GM23338 (cell line): ENCODE measurements at regions not wholly inside any gene's neighbourhood (a gene's known extent, or its start where the extent isn't known, plus 50 kb on each side); places are given as distances from the start of the nearest gene placed in this dataset.

Experiments used
- ATAC-seq: fragments of 200-7000 bp; cut with Tn5 transposase; 3 replicates; pipeline ENCODE4 v1.9.1; 2020
- DNase-seq: peaks from one replicate; pipeline ENCODE4 v3.0.0-alpha.2; 2015; ENCODE audit warnings: low spot score
- H2AFZ ChIP-seq: fragments of 200-600 bp; sonication (generic); 2 replicates; pipeline ENCODE4 v1.8.0; 2016; ENCODE audit warnings: antibody characterized with exemption, mild to moderate bottlenecking, moderate library complexity
- H3F3A ChIP-seq: fragments of 200-600 bp; sonication (generic); replicated peaks from 2 replicates; pipeline ENCODE4 v1.8.0; 2017; ENCODE audit warnings: antibody characterized with exemption, mixed run types, low read depth
- H3K27ac ChIP-seq: fragments of 200-600 bp; sonication (generic); 2 replicates; pipeline ENCODE4 v1.6.1; 2016; ENCODE audit warnings: low read depth
- H3K27me3 ChIP-seq: fragments of 200-600 bp; sonication (generic); 2 replicates; pipeline ENCODE4 v1.8.0; 2016; ENCODE audit warnings: mild to moderate bottlenecking, mixed run types, moderate library complexity; ENCODE audit not compliant: insufficient read depth
- H3K36me3 ChIP-seq: fragments of 200-600 bp; sonication (generic); 2 replicates; pipeline ENCODE4 v1.8.0; 2016; ENCODE audit warnings: mild to moderate bottlenecking; ENCODE audit not compliant: insufficient read depth
- H3K4me1 ChIP-seq: fragments of 200-600 bp; sonication (generic); 2 replicates; pipeline ENCODE4 v1.8.0; 2016; ENCODE audit warnings: mild to moderate bottlenecking, moderate library complexity; ENCODE audit not compliant: insufficient read depth
- H3K4me2 ChIP-seq: fragments of 200-600 bp; sonication (generic); 2 replicates; pipeline ENCODE4 v1.7.1; 2017; ENCODE audit warnings: mixed run types
- H3K4me3 ChIP-seq: fragments of 200-600 bp; sonication (generic); 2 replicates; pipeline ENCODE4 v1.6.1; 2016; ENCODE audit warnings: mixed run types
- H3K79me2 ChIP-seq: fragments of 200-600 bp; sonication (generic); replicated peaks from 2 replicates; pipeline ENCODE4 v1.8.0; 2017; ENCODE audit warnings: mild to moderate bottlenecking; ENCODE audit not compliant: insufficient read depth
- H3K9me2 ChIP-seq: fragments of 200-600 bp; sonication (generic); 2 replicates; pipeline ENCODE4 v1.8.0; 2017; ENCODE audit not compliant: insufficient read depth
- H4K20me1 ChIP-seq: fragments of 200-600 bp; sonication (generic); replicated peaks from 2 replicates; pipeline ENCODE4 v1.8.0; 2017; ENCODE audit warnings: mild to moderate bottlenecking; ENCODE audit not compliant: insufficient read depth
- H3K27ac Mint-ChIP-seq: 2 replicates; pipeline ENCODE4 v1.8.0; 2020; ENCODE audit warnings: inconsistent platforms, mild to moderate bottlenecking, moderate library complexity, mixed read lengths
- H3K27me3 Mint-ChIP-seq: 3 replicates; pipeline ENCODE4 v1.8.0; 2022; ENCODE audit warnings: low read depth, mild to moderate bottlenecking, moderate library complexity, mixed read lengths, inconsistent platforms; ENCODE audit not compliant: insufficient read depth, poor library complexity
- H3K36me3 Mint-ChIP-seq: 3 replicates; pipeline ENCODE4 v1.8.0; 2021; ENCODE audit warnings: low read depth, mild to moderate bottlenecking, inconsistent platforms, moderate library complexity, mixed read lengths
- H3K4me1 Mint-ChIP-seq: 3 replicates; pipeline ENCODE4 v1.8.0; 2020; ENCODE audit warnings: mild to moderate bottlenecking, inconsistent platforms, mixed read lengths
- H3K4me3 Mint-ChIP-seq: 3 replicates; pipeline ENCODE4 v1.8.0; 2021; ENCODE audit warnings: moderate library complexity, mild to moderate bottlenecking, inconsistent platforms, mixed read lengths
- H3K9me3 Mint-ChIP-seq: 3 replicates; pipeline ENCODE4 v1.8.0; 2020; ENCODE audit warnings: moderate library complexity, mild to moderate bottlenecking, inconsistent platforms, mixed read lengths
- CREB1 ChIP-seq: fragments of 250-450 bp; sonication (Bioruptor Pico); IDR thresholded peaks from 2 replicates; pipeline ENCODE4 v1.5.0; 2020; ENCODE audit warnings: low read depth, mild to moderate bottlenecking, moderate library complexity
- EZH2 ChIP-seq: fragments of 200-600 bp; sonication (generic); IDR thresholded peaks from one replicate; pipeline ENCODE4 v1.8.0; 2017; ENCODE audit warnings: antibody characterized with exemption, mild to moderate bottlenecking, low read depth; ENCODE audit not compliant: unreplicated experiment
- EZH2phosphoT487 ChIP-seq: fragments of 200-600 bp; sonication (generic); IDR thresholded peaks from one replicate; pipeline ENCODE4 v1.8.1; 2018; ENCODE audit warnings: antibody characterized with exemption; ENCODE audit not compliant: unreplicated experiment
- JUNB ChIP-seq: IDR thresholded peaks from one replicate; pipeline ENCODE4 v1.6.1; 2016; ENCODE audit warnings: antibody characterized with exemption; ENCODE audit not compliant: unreplicated experiment
- NANOG ChIP-seq: IDR thresholded peaks from 2 replicates; pipeline ENCODE4 v1.6.1; 2016; ENCODE audit warnings: antibody characterized with exemption, borderline replicate concordance
- POLR2AphosphoS5 ChIP-seq: IDR thresholded peaks from 2 replicates; pipeline ENCODE4 v1.6.1; 2016; ENCODE audit warnings: antibody characterized with exemption, low read depth
- STAT1 ChIP-seq: IDR thresholded peaks from one replicate; pipeline ENCODE4 v1.6.1; 2016; ENCODE audit warnings: antibody characterized with exemption; ENCODE audit not compliant: unreplicated experiment
- ZNF114 ChIP-seq: fragments of 250-450 bp; sonication (Bioruptor Pico); IDR thresholded peaks from 2 replicates; pipeline ENCODE4 v1.5.0; 2020; ENCODE audit warnings: mild to moderate bottlenecking, moderate library complexity
- ZNF331 ChIP-seq: fragments of 250-450 bp; sonication (Bioruptor Pico); IDR thresholded peaks from 2 replicates; pipeline ENCODE4 v1.5.0; 2020; ENCODE audit warnings: low read depth, mild to moderate bottlenecking, moderate library complexity
- ZNF462 ChIP-seq: fragments of 250-450 bp; sonication (Bioruptor Pico); IDR thresholded peaks from 2 replicates; pipeline ENCODE4 v1.5.0; 2020; ENCODE audit warnings: mild to moderate bottlenecking, moderate library complexity
- TF ChIP-seq, protein P1 (sequence below): IDR thresholded peaks from 2 replicates; pipeline ENCODE4 v1.6.1; 2016; ENCODE audit warnings: antibody characterized with exemption
- TF ChIP-seq, protein P2 (sequence below): IDR thresholded peaks from one replicate; pipeline ENCODE4 v1.6.1; 2018; ENCODE audit warnings: antibody characterized with exemption; ENCODE audit not compliant: unreplicated experiment
- TF ChIP-seq, protein P3 (sequence below), 2 experiments: fragments of 200-600 bp in 1 of 2; sonication (generic) in 1 of 2; conservative IDR thresholded peaks; 2 replicates each; pipeline versions ENCODE4 v1.5.1 to v1.6.1; 2016 to 2017; ENCODE audit warnings: antibody characterized with exemption in 2 of 2, low read depth in 2 of 2, mild to moderate bottlenecking in 2 of 2, moderate library complexity in 1 of 2

DNA sequence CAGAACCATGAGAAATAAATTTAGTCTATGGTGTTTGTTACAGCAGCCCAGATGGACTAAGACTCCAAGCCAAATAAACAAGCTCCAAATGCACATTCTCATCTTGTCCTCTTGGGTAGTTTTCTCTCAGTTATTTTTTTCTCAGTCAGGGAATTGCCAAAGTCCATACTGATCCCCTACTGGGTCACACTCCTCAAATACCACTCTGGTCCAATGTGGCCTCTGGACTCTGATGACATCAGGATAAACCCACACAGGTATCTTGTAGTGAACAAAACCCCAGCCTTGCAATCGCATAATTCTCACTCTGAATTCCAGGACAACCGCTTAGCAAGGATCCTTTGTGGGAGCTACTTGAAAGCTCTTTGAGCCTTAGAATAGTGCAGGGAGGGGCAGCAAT lies 248.4 kb upstream of the JUN start:
- Mint-ChIP-seq H3K4me1 (no peaks in the 10 kb centered on the region), H3K36me3 (peaks cover 2% of the 10 kb centered on the region; the same call in 1 of the 3 replicates), H3K9me3 (no peaks in the 10 kb centered on the region; the same call in 2 of the 3 replicates), H3K27ac (no peak overlapping the region), H3K4me3 (no peak overlapping the region), H3K27me3 (no peaks in the 10 kb centered on the region)
- no peak for DNase-seq
- Histone ChIP-seq H3K27me3 (no peaks in the 10 kb centered on the region), H3K79me2 (no peaks in the 10 kb centered on the region), H3K36me3 (no peaks in the 10 kb centered on the region), H3F3A (no peaks in the 10 kb centered on the region), H3K4me1 (no peaks in the 10 kb centered on the region), H4K20me1 (no peaks in the 10 kb centered on the region), H3K9me2 (peaks cover 9% of the 10 kb centered on the region; the same call in 1 of the 2 replicates), H2AFZ (no peak overlapping the region), H3K4me3 (no peak overlapping the region), H3K4me2 (no peak overlapping the region), H3K27ac (no peak overlapping the region)
- no peak for ATAC-seq
- TF ChIP-seq STAT1, result no peak
- TF ChIP-seq CREB1, result no peak
- TF ChIP-seq POLR2AphosphoS5, result no peak
- TF ChIP-seq NANOG, result no peak
- no peak for TF ChIP-seq EZH2
- no peak for TF ChIP-seq EZH2phosphoT487
- no peak for TF ChIP-seq ZNF114 (CRISPR knock-in tag)
- TF ChIP-seq, protein P1, sequence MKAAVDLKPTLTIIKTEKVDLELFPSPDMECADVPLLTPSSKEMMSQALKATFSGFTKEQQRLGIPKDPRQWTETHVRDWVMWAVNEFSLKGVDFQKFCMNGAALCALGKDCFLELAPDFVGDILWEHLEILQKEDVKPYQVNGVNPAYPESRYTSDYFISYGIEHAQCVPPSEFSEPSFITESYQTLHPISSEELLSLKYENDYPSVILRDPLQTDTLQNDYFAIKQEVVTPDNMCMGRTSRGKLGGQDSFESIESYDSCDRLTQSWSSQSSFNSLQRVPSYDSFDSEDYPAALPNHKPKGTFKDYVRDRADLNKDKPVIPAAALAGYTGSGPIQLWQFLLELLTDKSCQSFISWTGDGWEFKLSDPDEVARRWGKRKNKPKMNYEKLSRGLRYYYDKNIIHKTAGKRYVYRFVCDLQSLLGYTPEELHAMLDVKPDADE, result no peak
- TF ChIP-seq JUNB, result no peak
- no peak for TF ChIP-seq ZNF462 (CRISPR knock-in tag)
- TF ChIP-seq, protein P2, sequence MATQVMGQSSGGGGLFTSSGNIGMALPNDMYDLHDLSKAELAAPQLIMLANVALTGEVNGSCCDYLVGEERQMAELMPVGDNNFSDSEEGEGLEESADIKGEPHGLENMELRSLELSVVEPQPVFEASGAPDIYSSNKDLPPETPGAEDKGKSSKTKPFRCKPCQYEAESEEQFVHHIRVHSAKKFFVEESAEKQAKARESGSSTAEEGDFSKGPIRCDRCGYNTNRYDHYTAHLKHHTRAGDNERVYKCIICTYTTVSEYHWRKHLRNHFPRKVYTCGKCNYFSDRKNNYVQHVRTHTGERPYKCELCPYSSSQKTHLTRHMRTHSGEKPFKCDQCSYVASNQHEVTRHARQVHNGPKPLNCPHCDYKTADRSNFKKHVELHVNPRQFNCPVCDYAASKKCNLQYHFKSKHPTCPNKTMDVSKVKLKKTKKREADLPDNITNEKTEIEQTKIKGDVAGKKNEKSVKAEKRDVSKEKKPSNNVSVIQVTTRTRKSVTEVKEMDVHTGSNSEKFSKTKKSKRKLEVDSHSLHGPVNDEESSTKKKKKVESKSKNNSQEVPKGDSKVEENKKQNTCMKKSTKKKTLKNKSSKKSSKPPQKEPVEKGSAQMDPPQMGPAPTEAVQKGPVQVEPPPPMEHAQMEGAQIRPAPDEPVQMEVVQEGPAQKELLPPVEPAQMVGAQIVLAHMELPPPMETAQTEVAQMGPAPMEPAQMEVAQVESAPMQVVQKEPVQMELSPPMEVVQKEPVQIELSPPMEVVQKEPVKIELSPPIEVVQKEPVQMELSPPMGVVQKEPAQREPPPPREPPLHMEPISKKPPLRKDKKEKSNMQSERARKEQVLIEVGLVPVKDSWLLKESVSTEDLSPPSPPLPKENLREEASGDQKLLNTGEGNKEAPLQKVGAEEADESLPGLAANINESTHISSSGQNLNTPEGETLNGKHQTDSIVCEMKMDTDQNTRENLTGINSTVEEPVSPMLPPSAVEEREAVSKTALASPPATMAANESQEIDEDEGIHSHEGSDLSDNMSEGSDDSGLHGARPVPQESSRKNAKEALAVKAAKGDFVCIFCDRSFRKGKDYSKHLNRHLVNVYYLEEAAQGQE, result no peak
- TF ChIP-seq, protein P3, sequence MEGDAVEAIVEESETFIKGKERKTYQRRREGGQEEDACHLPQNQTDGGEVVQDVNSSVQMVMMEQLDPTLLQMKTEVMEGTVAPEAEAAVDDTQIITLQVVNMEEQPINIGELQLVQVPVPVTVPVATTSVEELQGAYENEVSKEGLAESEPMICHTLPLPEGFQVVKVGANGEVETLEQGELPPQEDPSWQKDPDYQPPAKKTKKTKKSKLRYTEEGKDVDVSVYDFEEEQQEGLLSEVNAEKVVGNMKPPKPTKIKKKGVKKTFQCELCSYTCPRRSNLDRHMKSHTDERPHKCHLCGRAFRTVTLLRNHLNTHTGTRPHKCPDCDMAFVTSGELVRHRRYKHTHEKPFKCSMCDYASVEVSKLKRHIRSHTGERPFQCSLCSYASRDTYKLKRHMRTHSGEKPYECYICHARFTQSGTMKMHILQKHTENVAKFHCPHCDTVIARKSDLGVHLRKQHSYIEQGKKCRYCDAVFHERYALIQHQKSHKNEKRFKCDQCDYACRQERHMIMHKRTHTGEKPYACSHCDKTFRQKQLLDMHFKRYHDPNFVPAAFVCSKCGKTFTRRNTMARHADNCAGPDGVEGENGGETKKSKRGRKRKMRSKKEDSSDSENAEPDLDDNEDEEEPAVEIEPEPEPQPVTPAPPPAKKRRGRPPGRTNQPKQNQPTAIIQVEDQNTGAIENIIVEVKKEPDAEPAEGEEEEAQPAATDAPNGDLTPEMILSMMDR (conservative IDR thresholded peaks at IDR 0.05; ENCODE audit: low read depth in 2 of 2), result no peak
- no peak for TF ChIP-seq ZNF331 (CRISPR knock-in tag)
